Endothelial cell of umbilical vein (primary cell): ENCODE measurements at regions not wholly inside any gene's neighbourhood (a gene's known extent, or its start where the extent isn't known, plus 50 kb on each side); places are given as distances from the start of the nearest gene placed in this dataset.

Experiments used
- BruUV-seq: library from RNA; stranded (reverse); fragments of 400-500 nt; replicated peaks from 2 replicates; lab custom pipeline; 2021; lab: Mats Ljungman, UMichigan
- CTCF ChIA-PET: fragments of 300-600, 350-600 bp; sonication (Branson Sonifier 250); formaldehyde crosslinking; loops from one replicate; lab custom pipeline; 2021; ENCODE audit warnings: antibody characterized with exemption, inconsistent platforms; lab: Charles Lee
- POLR2A ChIA-PET: fragments of 300-600, 350-600 bp; sonication (Branson Sonifier 250); formaldehyde crosslinking; loops from one replicate; lab custom pipeline; 2021; ENCODE audit warnings: antibody characterized with exemption, inconsistent platforms; lab: Charles Lee
- DNase-seq: peaks from one replicate; pipeline ENCODE4 v3.0.0-alpha.2; 2011; ENCODE audit warnings: low read depth, low spot score
- FAIRE-seq: peaks from 2 replicates; lab custom pipeline; 2011; peaks lifted over from hg19 to GRCh38; lab: Jason Lieb, UNC
- H2AFZ ChIP-seq: 2 replicates; pipeline ENCODE4 v1.6.0; 2012; ENCODE audit warnings: low read depth, low read length, control low read depth, inconsistent platforms
- H3K27ac ChIP-seq: 2 replicates; pipeline ENCODE4 v1.5.1; 2011; ENCODE audit warnings: low read depth, mild to moderate bottlenecking, control low read depth, low read length, moderate library complexity; ENCODE audit not compliant: insufficient read depth
- H3K27me3 ChIP-seq, 2 experiments: 2 replicates each; pipeline versions ENCODE4 v1.6.0 to v1.6.1; 2011; ENCODE audit warnings: low read length in 2 of 2, mixed read lengths in 1 of 2; ENCODE audit not compliant: control insufficient read depth in 2 of 2, insufficient read depth in 2 of 2
- H3K36me3 ChIP-seq, 2 experiments: 2 replicates in 1 of 2; 3 replicates in 1 of 2; pipeline ENCODE4 v1.5.1; 2011; ENCODE audit warnings: low read length in 2 of 2, mild to moderate bottlenecking in 1 of 2, moderate library complexity in 1 of 2; ENCODE audit not compliant: control insufficient read depth in 2 of 2, insufficient read depth in 2 of 2; ENCODE audit errors: extremely low read depth in 1 of 2
- H3K4me1 ChIP-seq: 3 replicates; pipeline ENCODE4 v1.5.1; 2011; ENCODE audit warnings: mild to moderate bottlenecking, low read length; ENCODE audit not compliant: control insufficient read depth, insufficient read depth; ENCODE audit errors: extremely low read depth
- H3K4me2 ChIP-seq: 2 replicates; pipeline ENCODE4 v1.6.1; 2011; ENCODE audit warnings: low read length, control low read depth, mixed read lengths; ENCODE audit not compliant: insufficient read depth
- H3K4me3 ChIP-seq, 3 experiments: fragments of 200-600 bp in 1 of 3; sonication (generic), shearing (Covaris generic) in 1 of 3; replicated peaks in 1 of 3; 2 replicates each; pipeline ENCODE4 v1.5.1; 2011 to 2016; ENCODE audit warnings: control low read depth in 3 of 3, low read length in 3 of 3, mild to moderate bottlenecking in 2 of 3, inconsistent platforms in 1 of 3, low read depth in 1 of 3, moderate library complexity in 1 of 3; ENCODE audit not compliant: insufficient read depth in 1 of 3
- H3K79me2 ChIP-seq: 2 replicates; pipeline ENCODE4 v1.6.0; 2012; ENCODE audit warnings: low read length, inconsistent platforms; ENCODE audit not compliant: control insufficient read depth, insufficient read depth
- H3K9ac ChIP-seq: replicated peaks from 2 replicates; pipeline ENCODE3; 2011; ENCODE audit warnings: low read length, control low read depth; ENCODE audit not compliant: insufficient read depth; ENCODE audit errors: extremely low read depth
- H3K9me1 ChIP-seq: replicated peaks from 3 replicates; pipeline ENCODE4 v1.6.0; 2011; ENCODE audit warnings: mild to moderate bottlenecking, low read length; ENCODE audit not compliant: control insufficient read depth, insufficient read depth; ENCODE audit errors: extremely low read depth
- H3K9me3 ChIP-seq: replicated peaks from 2 replicates; pipeline ENCODE4 v1.5.1; 2012; ENCODE audit warnings: low read length, inconsistent platforms; ENCODE audit not compliant: control insufficient read depth, insufficient read depth
- H4K20me1 ChIP-seq: replicated peaks from 2 replicates; pipeline ENCODE3; 2011; ENCODE audit warnings: mild to moderate bottlenecking, low read length; ENCODE audit not compliant: control insufficient read depth, insufficient read depth; ENCODE audit errors: extremely low read depth
- CTCF ChIP-seq, 2 donors: IDR thresholded peaks; 1 replicate in 1 of 2; 2 replicates in 1 of 2; pipeline ENCODE4 v1.5.1; 2011; ENCODE audit warnings: low read length in 2 of 2, mild to moderate bottlenecking in 2 of 2, moderate library complexity in 2 of 2, control low read depth in 1 of 2, inconsistent platforms in 1 of 2, low read depth in 1 of 2; ENCODE audit not compliant: insufficient read depth in 1 of 2; ENCODE audit errors: extremely low read depth in 1 of 2
- EZH2 ChIP-seq: IDR thresholded peaks from 2 replicates; pipeline ENCODE4 v1.6.1; 2012; ENCODE audit warnings: borderline replicate concordance, low read depth, mild to moderate bottlenecking, moderate library complexity, low read length, inconsistent platforms; ENCODE audit not compliant: severe bottlenecking
- FOS ChIP-seq: IDR thresholded peaks from 2 replicates; pipeline ENCODE4 v1.6.1; 2011; ENCODE audit warnings: mild to moderate bottlenecking, low read length, moderate library complexity, borderline replicate concordance; ENCODE audit not compliant: insufficient read depth
- GATA2 ChIP-seq: IDR thresholded peaks from 2 replicates; pipeline ENCODE4 v1.7.0; 2011; ENCODE audit warnings: low read depth, mild to moderate bottlenecking, moderate library complexity, mixed read lengths, low read length; ENCODE audit not compliant: insufficient read length, insufficient read depth
- JUN ChIP-seq: IDR thresholded peaks from 2 replicates; pipeline ENCODE4 v1.6.1; 2011; ENCODE audit warnings: borderline replicate concordance, low read depth; ENCODE audit not compliant: insufficient read length, insufficient read depth
- MYC ChIP-seq: IDR thresholded peaks from one replicate; pipeline ENCODE4 v1.6.1; 2011; ENCODE audit warnings: mild to moderate bottlenecking, low read depth, low read length
- POLR2A ChIP-seq: IDR thresholded peaks from 2 replicates; pipeline ENCODE4 v1.6.1; 2012; ENCODE audit warnings: low read depth, mild to moderate bottlenecking, control low read depth, low read length
- POLR2AphosphoS5 ChIP-seq: IDR thresholded peaks from 2 replicates; pipeline ENCODE4 v1.6.1; 2012; ENCODE audit warnings: low read depth, mild to moderate bottlenecking, control low read depth, low read length, moderate library complexity; ENCODE audit not compliant: insufficient read depth
- dilution Hi-C: fragments of 300-500 bp; cut with MboI; formaldehyde crosslinking; loops from one replicate; pipeline ENCODE4 v1.15.0; 2019; ENCODE audit warnings: low sequenced_read_pairs; ENCODE audit not compliant: extremely low pct_ligation_motif_present
- intact Hi-C: fragments of 100-400 bp; cut with micrococcal nuclease; formaldehyde crosslinking; loops from one replicate; pipeline ENCODE4 v1.10.0; 2022
- TF ChIP-seq, protein P1 (sequence below): IDR thresholded peaks from 2 replicates; pipeline ENCODE4 v1.6.1; 2011; ENCODE audit not compliant: insufficient read depth, insufficient read length

- H3K9me1 ChIP-seq, result no peaks in the 10 kb centered on the region
- H3K79me2 ChIP-seq, result no peaks in the 10 kb centered on the region
- H3K4me2 ChIP-seq, result no peak overlapping the region
- H3K27ac ChIP-seq, result no peak overlapping the region
- H4K20me1 ChIP-seq, result no peaks in the 10 kb centered on the region
- POLR2A ChIA-PET, result no interaction called here
- TF ChIP-seq MYC (no peak), POLR2A (no peak), FOS (no peak), CTCF (IDR thresholded peaks at IDR 0.05; ENCODE audit: extremely low read depth in 1 of 2, insufficient read depth in 1 of 2, low read depth in 1 of 2, low read length in 2 of 2) (no peak), GATA2 (no peak), JUN (no peak), EZH2 (no peak), POLR2AphosphoS5 (no peak)
- TF ChIP-seq, protein P1, sequence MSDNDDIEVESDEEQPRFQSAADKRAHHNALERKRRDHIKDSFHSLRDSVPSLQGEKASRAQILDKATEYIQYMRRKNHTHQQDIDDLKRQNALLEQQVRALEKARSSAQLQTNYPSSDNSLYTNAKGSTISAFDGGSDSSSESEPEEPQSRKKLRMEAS, result no peak
- no peaks in the 10 kb centered on the region for H3K9me3 ChIP-seq
- H3K4me1 ChIP-seq, result no peaks in the 10 kb centered on the region
- no peak overlapping the region for H3K4me3 ChIP-seq
- no TSS peak for BruUV-seq
- intact Hi-C loops, result no loop called here
- dilution Hi-C loops, result no loop called here
- no peaks in the 10 kb centered on the region for H3K36me3 ChIP-seq
- FAIRE-seq (no peak), DNase-seq (no peak)
- H3K27me3 ChIP-seq, result no peaks in the 10 kb centered on the region
- H2AFZ ChIP-seq, result no peak overlapping the region
- H3K9ac ChIP-seq, result no peak overlapping the region
- CTCF ChIA-PET, result interaction anchor here (0.7 to 1.5 kb wide), 4 partner anchors 9 to 357 kb away, joined by 3 to 6 read pairs (median 4); no protein-coding TSS in a partner anchor
Observed at GRCh38 chr5:51484326-51484725, 101.1 kb downstream of the ISL1 start.
